CD4-positive, alpha-beta T cell treated with Interleukin-15 for 1 hour (primary cell): ENCODE measurements at regions not wholly inside any gene's neighbourhood (a gene's known extent, or its start where the extent isn't known, plus 50 kb on each side); places are given as distances from the start of the nearest gene placed in this dataset.

Experiments
- DNase-seq: peaks from one replicate; pipeline ENCODE4 v3.0.0-alpha.2; 2020

DNA sequence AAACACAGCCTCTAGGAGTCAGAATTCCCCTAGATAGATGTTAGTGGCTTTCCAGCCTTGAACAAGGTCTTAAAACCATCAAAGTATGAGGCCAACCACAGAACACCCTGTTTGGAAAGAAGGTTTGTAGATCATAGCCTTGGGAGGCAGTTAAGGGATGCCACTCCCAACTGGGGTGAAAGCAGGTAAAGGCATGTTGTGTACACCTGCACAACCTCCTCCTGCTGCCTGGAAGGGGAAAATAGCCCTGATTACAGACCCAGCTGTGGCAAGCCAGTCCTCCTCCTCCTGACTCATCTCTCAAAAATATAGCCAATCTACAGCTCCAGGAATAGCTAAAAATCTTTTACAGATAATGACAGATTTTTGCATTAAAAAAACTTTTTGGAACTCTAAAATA, 108.1 kb downstream of the RBM43 start:
- DNase-seq, result no peak

DNA sequence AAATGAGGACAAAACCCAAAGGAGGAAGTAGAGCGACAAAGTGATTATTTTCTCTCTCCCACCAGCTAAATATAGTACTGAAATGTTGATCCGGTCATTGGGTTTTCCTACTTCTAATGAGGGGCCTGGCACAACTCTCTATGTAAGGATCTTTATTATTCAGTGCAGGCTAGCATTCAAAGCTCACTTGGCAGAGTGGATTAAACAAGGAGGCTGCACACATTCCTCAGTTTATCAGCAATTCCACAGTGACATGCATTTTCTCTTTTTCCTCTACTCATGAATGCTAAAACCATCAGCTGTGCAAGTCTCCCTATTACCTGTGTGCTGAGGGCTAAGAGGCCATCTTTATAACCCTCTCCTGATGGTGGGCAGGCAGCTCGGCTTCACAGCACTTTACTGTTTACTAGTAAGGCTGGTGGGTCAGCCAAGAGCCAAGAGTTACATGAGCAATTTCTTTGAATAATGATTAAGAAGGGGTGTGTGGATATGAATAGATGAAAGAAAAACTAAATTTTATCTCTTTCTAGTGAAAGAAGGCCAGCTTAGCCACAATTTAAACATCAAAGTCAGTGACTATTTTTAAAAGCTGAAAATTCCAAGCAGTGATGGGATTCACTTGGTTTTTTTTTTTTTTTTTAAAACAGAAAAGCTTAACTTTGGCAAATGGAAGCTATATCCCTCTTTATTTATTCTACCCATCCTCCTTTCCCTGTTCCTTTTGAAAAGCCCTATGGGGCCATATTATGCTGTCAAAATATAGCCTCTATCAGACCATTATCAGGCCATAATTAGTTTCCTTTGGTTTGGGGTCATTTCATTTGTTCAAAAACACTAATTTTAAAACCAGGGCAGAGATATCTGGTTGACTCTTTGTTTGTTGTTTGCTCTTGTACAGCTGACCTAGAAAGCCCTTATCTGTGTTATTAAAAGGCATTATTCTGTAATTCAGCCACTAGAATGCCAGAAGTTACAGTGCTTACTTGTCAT, 111.0 kb downstream of the RBM43 start:
- DNase-seq, result no peak

DNA sequence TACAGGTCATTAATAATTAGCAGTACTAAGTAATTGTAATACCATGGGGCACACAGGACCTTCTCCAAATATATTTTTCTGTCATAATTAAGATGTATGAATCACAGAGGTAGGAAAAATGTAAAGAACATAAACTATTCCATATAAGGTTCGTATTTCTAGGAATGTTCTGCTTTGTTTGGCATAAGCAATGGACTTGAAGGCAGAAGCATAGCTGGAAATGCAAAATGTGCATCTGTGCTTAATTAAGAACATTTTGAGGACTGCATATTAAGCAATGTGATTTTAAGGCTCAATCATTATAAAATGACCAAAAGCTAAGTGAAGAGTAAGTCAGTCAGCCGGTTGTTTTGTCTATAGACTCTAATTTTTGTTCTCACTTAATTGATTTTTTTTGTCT, 123.2 kb downstream of the RBM43 start:
- no peak for DNase-seq

DNA sequence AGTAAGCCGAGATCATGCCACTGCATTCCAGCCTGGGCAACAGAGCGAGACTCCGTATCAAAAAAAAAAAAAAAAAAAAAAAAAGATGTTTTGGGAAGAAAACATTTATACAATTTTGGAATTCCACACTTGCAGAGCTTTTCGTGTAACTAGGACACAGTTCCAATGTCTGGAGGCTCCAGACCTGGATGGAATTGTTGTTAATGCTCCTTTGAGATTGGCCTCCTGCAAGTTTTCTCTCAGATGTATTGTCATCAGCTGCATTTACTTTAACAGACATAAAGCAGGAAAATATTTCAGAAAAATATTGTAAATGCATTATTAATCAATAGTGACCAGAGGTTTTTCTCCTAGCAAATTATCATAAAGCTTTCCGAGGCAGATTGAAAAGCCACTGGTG, 124.1 kb downstream of the RBM43 start:
- DNase-seq, result no peak

DNA sequence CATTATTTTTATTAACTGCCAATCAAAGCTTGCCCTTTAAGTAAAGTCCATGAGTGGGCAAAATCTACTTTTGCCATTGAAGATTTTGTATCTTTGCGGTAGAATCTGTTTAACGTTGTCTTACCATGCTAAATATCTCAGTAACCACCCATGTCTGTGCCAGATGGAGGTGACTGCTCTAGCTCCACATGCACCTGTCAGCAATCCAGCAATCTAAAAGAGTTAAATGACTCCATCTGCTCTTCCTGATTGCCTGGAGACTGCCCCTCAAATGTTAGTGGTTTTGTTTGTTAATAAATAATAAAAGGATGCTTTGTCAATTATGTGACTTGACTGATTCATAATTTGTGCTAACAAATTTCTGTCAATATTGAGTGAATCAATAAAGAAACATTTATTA, 141.7 kb downstream of the RBM43 start:
- no peak for DNase-seq

DNA sequence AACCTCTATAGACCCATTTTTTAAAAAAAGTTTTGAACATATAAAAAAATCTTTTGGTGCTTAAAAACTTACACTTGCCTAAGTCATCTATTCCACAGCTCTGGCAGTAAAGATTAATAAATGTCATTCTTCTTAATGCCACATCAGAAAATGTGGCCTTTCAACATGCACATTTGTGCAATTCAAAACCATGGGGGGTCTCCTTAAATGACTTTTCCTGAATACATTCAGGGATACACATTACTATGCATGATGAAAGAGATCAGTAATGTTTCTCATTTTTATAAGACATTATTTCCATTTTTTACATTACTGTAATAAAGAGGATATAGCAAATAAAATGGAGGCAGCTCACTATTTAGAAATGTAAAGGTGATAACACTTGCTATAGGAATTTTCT, 142.3 kb downstream of the RBM43 start:
- no peak for DNase-seq

DNA sequence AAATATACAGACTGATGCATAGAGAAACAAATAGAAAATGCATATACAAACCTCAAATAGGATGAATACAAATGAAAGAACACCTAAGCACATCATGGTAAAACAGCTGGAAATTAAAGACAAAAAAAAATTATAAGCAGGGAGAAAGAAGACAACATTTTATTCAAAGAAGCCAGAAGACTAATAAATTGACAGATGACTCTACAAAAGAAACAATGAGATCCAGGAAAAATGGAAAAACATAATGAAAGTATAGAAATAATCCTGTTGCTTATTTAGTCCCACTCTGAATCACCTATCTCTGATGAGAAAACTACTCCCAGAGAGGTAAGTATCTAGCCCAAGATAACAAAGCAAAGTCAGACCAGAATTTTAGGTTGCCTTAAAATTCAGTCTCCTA, 143.4 kb downstream of the RBM43 start:
- DNase-seq, result no peak

DNA sequence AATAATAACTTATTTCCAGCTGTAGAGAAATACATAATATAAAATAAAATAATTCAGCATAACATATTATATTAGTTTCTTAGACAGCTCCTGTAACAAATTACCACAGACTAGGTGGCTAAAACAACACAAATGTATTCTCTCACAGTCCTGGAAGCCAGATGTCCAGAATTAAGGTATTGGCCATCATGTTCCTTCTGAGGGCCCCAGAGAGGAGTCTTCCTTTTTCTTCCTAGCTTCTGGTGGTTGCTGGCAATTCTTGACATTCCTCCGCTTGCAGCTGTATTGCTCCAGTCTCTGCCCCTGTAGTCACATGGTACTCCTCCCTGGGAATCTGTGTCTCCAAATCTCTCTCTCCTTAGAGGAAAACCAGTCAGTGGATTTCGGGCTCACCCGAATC, 146.8 kb downstream of the RBM43 start:
- no peak for DNase-seq

DNA sequence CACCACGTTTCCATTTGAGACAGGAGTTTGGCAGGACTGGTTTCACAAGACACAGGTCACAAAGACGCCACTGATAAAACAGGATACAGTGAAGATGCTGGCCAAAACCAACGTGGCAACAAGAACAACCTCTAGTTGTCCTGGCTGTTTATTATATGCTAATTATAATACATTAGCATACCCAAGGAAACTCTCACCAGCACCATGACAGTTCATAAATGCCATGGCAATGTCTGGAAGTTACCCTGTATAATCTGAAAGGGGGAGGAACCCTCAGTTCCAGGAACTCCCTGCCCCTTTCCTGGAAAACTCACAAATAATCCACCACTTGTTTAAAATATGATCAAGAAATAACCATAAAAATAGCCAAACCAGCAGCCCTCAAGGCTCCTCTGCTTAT, 148.3 kb downstream of the RBM43 start:
- DNase-seq, result no peak

DNA sequence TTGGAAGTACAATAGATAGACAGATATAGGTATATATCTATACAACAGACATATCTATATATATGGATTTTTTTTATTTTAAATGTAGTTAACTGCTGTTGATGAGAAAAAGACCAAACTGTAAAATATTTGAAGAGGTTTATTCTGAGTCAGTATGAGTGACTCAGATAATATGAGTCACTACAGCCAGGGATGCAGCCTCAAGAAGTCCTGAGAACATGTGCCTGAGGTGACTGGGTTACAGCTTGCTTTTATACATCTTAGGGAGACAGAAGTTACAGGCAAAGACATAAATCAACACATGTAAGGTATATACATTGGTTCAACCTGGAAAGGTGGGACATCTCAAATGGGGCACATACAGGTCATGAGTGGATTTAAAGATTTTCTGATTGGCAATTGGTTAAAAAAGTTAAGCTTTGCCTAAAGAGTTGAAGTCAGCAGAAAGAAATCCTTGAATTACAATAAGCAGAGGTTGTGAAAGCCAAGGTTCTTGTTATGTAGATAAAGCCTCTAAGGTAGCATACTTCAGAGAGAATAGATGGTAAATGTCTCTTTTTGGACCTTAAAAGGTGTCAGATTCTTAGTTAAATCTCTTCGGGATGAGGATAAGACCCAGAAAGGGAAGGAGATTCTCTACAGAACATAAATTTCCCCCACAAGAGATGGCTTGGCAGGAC, 149.9 kb downstream of the RBM43 start:
- no peak for DNase-seq

DNA sequence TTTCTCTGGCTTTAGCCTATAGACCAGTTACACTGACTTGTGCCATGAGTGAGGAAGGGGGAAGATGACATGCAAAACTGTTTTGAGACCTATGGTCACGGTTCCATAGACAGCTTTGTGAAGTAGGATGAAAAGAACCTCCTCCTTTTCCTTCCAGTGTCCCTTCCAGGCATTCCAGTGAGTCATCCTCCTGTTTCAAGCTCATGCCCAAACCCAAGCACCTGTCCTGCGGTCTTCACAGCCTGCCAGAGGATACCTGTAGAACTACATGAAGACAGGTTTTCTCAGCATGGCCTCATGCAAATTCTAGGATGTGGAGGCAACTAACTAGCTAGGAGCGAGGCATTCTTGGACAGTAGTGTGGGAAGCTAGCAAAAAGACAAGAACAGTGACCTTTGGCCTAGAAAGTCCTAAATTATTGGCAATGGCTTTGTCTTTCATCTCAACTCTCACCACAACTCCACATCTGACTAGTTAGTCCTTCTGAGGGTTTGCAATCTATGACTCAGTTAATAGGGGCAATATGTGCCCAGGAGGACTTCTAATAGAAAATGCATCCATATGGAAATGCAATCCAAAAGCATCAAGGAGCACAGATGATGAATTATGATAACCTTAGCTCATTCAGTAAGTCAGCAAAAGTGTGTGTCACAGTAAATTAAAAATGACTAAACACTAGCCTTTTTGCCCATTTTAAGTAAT, 154.7 kb downstream of the RBM43 start:
- DNase-seq, result no peak

DNA sequence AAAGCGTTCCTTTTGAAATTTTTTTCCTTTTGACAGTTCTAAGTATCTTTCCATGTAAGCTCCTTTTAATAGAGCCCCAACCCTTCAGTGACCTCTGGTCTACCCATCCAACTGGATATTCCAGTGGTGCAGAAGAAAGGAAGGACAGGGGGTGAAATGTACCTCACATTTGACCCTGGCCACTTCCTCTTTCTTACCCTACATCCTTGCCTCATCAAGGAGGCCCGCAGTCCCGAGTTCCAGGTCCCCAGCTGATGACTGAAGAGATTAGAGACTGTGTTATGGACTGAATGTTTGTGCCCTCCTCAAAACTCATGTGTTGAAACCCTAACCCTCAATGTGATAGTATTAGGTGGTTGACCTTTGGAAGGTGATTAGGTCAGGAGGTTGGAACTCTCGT, 158.1 kb downstream of the RBM43 start:
- DNase-seq, result no peak

DNA sequence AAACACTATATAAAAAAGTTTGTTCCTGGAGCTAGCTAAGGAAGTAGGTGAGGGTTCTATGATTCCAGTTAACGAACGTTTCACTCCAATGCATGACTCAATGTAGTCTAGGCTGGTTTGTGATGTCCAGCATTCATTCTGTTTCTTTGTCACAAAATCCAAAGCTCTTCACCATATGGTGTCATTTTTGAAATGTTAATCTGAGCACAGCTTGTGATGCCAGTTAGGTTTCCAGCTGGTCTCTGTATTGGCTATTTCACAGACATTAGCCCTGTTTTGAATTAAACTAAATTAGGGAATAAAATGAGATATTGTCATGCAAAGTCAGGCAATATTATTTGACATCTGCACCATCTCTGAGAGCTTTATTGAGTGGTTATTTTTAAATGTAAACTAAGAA, 159.4 kb downstream of the RBM43 start:
- DNase-seq, result no peak

DNA sequence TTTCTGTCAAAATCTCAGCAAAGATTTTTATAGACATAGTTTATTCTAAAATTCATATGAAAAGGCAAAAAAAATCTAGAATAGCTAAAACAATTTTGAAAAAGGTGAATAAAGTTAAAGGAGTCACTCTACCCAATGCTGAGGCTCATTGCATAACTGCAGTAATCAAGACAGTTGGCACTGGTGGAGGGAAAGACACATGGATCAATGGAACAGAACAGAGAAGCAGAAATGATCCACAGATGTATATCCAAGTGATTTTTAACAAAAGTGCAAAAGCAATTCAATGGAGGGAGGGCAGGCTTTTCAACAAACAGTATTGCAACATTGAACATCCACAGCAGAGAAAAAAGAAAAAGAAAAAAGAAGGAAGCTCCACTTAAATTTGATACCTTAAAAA, 162.8 kb downstream of the RBM43 start:
- no peak for DNase-seq

DNA sequence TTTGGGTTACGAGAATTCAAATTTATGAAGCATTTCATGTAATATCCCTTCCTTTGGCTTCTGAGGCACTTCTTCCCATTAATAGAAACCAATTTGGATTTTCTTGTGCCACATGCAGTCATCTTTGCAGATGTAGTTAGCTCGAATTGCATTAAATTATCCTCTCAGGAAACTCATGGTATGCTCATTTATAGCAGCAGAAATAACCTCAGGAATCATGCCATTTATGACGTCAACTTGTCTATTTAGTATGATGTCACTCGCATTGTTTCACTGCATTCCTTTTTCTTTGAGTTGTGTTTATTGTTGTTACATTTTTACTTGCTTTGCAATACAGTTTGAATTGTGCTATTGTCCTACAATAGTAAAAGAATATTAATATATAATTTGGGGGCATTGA, 163.8 kb downstream of the RBM43 start:
- DNase-seq, result no peak

DNA sequence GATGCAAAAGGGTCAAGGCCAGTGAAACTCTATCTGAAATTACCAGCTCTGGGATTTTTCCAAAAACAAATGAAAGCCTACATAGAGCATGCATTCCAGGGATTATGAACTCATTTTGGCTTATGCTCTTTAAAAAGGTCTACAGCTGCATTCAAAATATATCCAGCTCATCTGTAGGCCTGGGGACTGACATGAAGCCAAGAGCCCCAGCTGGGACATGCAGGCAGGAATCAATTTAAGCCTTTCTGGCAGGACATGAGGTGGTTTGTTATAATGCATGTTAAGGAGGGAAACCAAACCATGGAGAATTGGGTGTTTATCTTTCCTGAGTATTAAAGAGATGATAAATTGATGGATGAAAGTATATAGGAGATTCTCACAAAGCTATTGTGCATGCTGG, 164.5 kb downstream of the RBM43 start:
- no peak for DNase-seq

DNA sequence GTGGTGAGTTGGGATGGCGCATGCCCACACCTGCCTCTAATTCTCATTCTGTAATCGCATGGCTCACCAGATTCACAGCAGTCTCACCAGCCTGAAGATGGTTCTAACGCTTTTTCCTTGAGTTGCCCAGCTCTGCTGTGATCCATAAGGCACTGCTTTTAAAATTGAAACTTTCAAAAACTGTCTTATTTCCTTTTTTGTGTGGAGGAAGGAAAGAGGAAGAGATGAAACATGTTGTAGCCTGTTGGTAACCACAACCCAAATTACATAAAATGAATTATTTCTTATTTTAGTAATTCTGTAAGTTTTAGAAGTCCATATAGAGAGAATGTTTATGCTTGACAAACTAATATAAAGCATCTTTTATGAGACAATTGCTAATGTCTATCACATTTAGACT, 165.4 kb downstream of the RBM43 start:
- DNase-seq, result no peak

DNA sequence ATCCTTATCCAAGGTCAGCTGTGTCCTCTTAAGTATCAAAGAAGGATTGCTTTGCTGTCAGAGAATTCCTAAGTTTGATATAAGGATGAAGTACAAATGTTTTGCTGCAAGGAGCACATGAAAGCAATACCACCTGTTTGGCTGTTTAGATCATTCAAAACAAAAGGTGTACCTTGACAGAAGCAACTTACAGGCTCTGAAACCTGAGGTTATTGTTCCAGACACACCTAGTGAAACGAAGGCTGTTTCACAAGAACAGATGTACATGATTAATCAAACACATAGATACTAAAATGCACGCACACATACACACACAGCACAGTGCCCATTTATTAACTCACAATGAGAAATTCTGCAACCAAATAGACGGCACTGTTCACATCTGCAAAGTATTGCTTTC, 166.2 kb downstream of the RBM43 start:
- DNase-seq, result no peak

DNA sequence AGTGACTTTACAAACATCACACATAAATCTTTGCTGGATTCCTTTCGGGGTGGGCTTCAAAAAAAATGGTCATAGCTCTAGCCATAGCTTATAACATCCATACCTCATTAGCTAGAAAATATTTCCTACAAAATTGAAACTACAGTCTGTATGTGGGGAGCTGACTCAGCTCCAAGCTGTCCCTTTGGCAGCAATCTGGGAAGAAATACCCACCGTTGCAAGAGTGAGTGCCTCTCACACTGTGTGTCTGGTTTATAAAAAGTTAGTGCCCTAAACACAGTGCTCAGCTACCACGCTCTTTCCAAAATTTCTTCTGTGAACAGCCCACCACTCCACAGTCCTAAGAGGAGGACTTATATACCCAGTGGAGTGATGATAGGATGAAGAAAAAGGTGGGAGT, 170.1 kb downstream of the RBM43 start:
- DNase-seq, result no peak

DNA sequence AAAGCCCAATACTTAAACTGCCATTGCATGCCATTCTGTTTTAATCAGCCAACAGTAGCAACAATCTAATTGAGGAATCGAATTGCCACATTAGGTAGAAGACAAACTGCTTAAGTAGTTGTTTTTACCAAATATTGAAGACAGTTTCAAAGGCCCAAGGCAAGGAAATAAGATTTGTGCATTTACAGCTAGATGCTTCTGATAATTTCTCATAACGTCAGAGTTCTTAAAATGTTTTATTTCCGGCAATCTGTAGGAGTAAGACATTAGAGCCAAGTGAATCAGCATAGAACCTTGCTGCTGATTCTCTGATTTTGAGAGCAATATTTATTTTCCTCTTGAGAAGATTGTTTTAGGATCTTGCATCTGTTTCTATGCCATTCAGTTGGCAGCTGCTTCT, 174.3 kb downstream of the RBM43 start:
- DNase-seq, result no peak

DNA sequence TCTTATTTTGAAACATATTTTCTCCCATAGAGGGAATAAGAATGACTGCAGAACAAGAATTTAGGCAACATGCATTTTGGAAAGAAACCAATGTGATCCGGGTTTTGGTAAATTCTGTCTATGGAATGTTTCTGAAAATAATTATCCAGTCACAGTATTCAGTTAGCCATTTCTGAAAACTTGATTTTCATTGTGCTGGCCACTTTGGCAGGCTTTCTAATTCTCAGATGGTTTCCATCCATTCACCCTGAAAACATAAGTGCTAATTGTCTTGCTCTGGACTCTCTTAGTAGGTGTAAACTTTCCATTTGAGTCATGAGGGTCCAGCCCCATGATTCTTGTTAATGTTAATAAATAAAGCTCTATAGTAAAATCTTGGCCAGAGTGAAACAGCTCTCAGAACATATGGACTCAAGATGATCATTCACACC, 176.5 kb downstream of the RBM43 start:
- no peak for DNase-seq

DNA sequence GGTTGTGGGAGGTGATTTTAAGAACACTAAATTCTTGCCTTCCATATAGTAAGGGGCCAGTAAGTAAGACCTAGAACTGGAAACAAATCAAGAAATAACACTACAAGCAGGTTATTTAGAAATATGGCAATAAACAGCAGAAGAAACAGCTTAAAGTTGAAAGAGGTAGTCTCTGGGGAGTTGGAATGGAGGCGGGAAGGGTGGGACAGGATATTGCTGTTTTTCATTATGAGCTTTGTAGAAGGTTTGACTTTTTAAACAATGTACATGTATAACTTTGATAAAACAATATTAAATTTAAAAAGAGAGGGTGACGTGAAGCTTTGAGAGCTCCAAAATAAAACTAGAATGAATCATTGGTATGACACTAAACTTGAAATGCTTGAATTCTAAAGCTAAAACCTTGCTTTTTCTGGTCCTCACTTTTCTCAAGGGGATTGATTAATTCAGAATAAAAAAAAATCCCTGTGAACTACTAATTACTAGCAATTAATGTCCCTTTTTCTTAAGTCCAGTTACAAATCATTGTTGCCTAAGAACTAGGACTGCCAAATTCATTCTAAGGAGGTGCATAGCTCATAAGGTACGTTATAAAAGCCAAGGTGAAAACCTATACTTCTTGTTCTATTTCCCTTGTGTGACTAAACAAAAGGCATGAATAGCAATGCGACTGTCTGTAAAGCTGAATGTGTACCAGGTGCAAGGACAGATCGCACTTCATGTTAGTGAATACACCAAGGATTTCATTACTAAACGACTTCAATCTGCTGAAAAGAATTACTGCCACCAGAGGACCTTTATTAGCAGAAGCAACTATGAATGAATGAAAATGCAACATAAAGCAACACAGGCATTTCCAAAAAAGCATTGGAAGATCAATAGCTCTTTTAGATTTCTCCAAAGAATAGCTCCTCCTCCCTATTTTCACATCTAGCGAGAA, 177.5 kb downstream of the RBM43 start:
- DNase-seq, result no peak

DNA sequence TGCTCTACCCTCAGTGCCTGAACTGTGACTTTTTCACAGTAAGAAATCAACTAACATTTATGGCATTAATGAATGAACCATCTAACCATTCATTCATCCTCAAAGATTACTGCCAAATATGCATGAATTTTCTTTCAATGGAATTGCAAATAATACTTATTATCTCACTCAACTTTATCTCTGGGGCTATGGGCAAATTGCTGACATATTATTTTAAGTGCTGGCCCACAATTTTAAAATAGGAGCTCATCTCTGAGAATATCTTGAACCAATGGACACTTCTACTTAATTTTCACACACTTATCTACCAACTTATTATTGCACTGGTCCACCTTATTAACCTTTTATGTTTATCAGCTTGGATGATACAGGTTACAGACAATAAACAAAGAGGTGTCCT, 182.8 kb downstream of the RBM43 start:
- DNase-seq, result no peak
